HEK293 (cell line): ENCODE measurements at regions not wholly inside any gene's neighbourhood (a gene's known extent, or its start where the extent isn't known, plus 50 kb on each side); places are given as distances from the start of the nearest gene placed in this dataset.

Experiments
- CTCF ChIA-PET: fragments of 350-600 bp; formaldehyde crosslinking; extraction: SDS; loops from one replicate; lab custom pipeline; 2021; ENCODE audit warnings: antibody characterized with exemption; lab: Yijun Ruan, JAX
- POLR2A ChIA-PET: fragments of 300-600 bp; formaldehyde crosslinking; extraction: SDS; loops from one replicate; lab custom pipeline; 2020; ENCODE audit warnings: antibody characterized with exemption, inconsistent platforms; lab: Yijun Ruan, JAX
- H3K27ac ChIP-seq: fragments of 200-500 bp; sonication (Bioruptor generic); 2 replicates; pipeline ENCODE4 v1.5.1; 2014; ENCODE audit warnings: low read depth, low read length, control low read depth, inconsistent platforms; ENCODE audit errors: extremely low read depth
- H3K36me3 ChIP-seq, 2 experiments: fragments of 200-500 bp in 1 of 2; sonication (Bioruptor generic) in 1 of 2; 1 replicate in 1 of 2; 2 replicates in 1 of 2; pipeline ENCODE4 v1.5.1; 2014 to 2017; ENCODE audit warnings: inconsistent platforms in 2 of 2, low read length in 2 of 2; ENCODE audit not compliant: control insufficient read depth in 2 of 2, insufficient read depth in 1 of 2
- H3K4me1 ChIP-seq: fragments of 200-500 bp; sonication (Bioruptor generic); 2 replicates; pipeline ENCODE4 v1.5.1; 2014; ENCODE audit warnings: mild to moderate bottlenecking, low read length, inconsistent platforms; ENCODE audit not compliant: control insufficient read depth, insufficient read depth
- H3K4me3 ChIP-seq: 2 replicates; pipeline ENCODE4 v1.5.1; 2011; ENCODE audit warnings: low read depth, mild to moderate bottlenecking, control low read depth, low read length, moderate library complexity
- H3K9me3 ChIP-seq: fragments of 200-500 bp; sonication (Bioruptor generic); 2 replicates; pipeline ENCODE4 v1.5.1; 2014; ENCODE audit warnings: low read depth, low read length, inconsistent platforms; ENCODE audit not compliant: control insufficient read depth, insufficient read depth
- ELK4 ChIP-seq: IDR thresholded peaks from 2 replicates; pipeline ENCODE4 v1.6.1; 2011; ENCODE audit warnings: mild to moderate bottlenecking, low read depth, low read length, borderline replicate concordance
- KLF16 ChIP-seq: fragments of 450-650 bp; formaldehyde crosslinking; IDR thresholded peaks from 2 replicates; pipeline ENCODE4 v1.5.1; 2017; ENCODE audit warnings: missing biosample characterization, missing genetic modification characterization
- OSR2 ChIP-seq: fragments of 450-650 bp; formaldehyde crosslinking; IDR thresholded peaks from 2 replicates; pipeline ENCODE4 v1.5.1; 2016; ENCODE audit warnings: missing biosample characterization, missing genetic modification characterization
- REST ChIP-seq: fragments of 450-650 bp; formaldehyde crosslinking; IDR thresholded peaks from 2 replicates; pipeline ENCODE4 v1.5.1; 2016; ENCODE audit warnings: missing biosample characterization, missing genetic modification characterization
- WT1 ChIP-seq: fragments of 450-650 bp; formaldehyde crosslinking; IDR thresholded peaks from 2 replicates; pipeline ENCODE4 v1.5.1; 2016; ENCODE audit warnings: missing biosample characterization, missing genetic modification characterization
- ZBTB11 ChIP-seq: fragments of 450-650 bp; formaldehyde crosslinking; conservative IDR thresholded peaks from 2 replicates; pipeline ENCODE4 v1.5.1; 2016; ENCODE audit warnings: low read depth, missing biosample characterization, missing genetic modification characterization
- ZBTB48 ChIP-seq: fragments of 450-650 bp; formaldehyde crosslinking; IDR thresholded peaks from 2 replicates; pipeline ENCODE4 v1.5.1; 2016; ENCODE audit warnings: missing biosample characterization, missing genetic modification characterization
- ZNF10 ChIP-seq: fragments of 450-650 bp; formaldehyde crosslinking; IDR thresholded peaks from 2 replicates; pipeline ENCODE4 v1.5.1; 2017; ENCODE audit warnings: missing biosample characterization, missing genetic modification characterization
- ZNF140 ChIP-seq: fragments of 450-650 bp; formaldehyde crosslinking; IDR thresholded peaks from 2 replicates; pipeline ENCODE4 v1.5.1; 2016; ENCODE audit warnings: missing biosample characterization, missing genetic modification characterization
- ZNF146 ChIP-seq: fragments of 450-650 bp; formaldehyde crosslinking; IDR thresholded peaks from 2 replicates; pipeline ENCODE4 v1.5.1; 2016; ENCODE audit warnings: missing biosample characterization, missing genetic modification characterization
- ZNF335 ChIP-seq: fragments of 450-650 bp; formaldehyde crosslinking; conservative IDR thresholded peaks from 2 replicates; pipeline ENCODE4 v1.5.1; 2016; ENCODE audit warnings: missing biosample characterization, missing genetic modification characterization
- ZNF366 ChIP-seq: fragments of 450-650 bp; formaldehyde crosslinking; conservative IDR thresholded peaks from 2 replicates; pipeline ENCODE4 v1.5.1; 2016; ENCODE audit warnings: missing biosample characterization, missing genetic modification characterization
- ZNF37A ChIP-seq: fragments of 450-650 bp; IDR thresholded peaks from 2 replicates; pipeline ENCODE4 v1.5.1; 2018; ENCODE audit warnings: missing biosample characterization, missing genetic modification characterization
- ZNF391 ChIP-seq: fragments of 450-650 bp; formaldehyde crosslinking; IDR thresholded peaks from 2 replicates; pipeline ENCODE4 v1.5.1; 2016; ENCODE audit warnings: low read depth, missing biosample characterization, missing genetic modification characterization, borderline replicate concordance
- ZNF426 ChIP-seq: fragments of 450-650 bp; formaldehyde crosslinking; IDR thresholded peaks from 2 replicates; pipeline ENCODE4 v1.5.1; 2017; ENCODE audit warnings: missing biosample characterization, missing genetic modification characterization, mild to moderate bottlenecking, inconsistent platforms, moderate library complexity
- ZNF514 ChIP-seq: fragments of 450-650 bp; formaldehyde crosslinking; IDR thresholded peaks from 2 replicates; pipeline ENCODE4 v1.5.1; 2016; ENCODE audit warnings: missing biosample characterization, missing genetic modification characterization
- ZNF518A ChIP-seq: fragments of 450-650 bp; formaldehyde crosslinking; conservative IDR thresholded peaks from 2 replicates; pipeline ENCODE4 v1.5.1; 2016; ENCODE audit warnings: low read depth, missing biosample characterization, missing genetic modification characterization
- ZNF544 ChIP-seq: fragments of 450-650 bp; formaldehyde crosslinking; IDR thresholded peaks from 2 replicates; pipeline ENCODE4 v1.5.0; 2017; ENCODE audit warnings: missing biosample characterization, missing genetic modification characterization
- ZNF549 ChIP-seq: fragments of 450-650 bp; IDR thresholded peaks from 2 replicates; pipeline ENCODE4 v1.5.1; 2018; ENCODE audit warnings: missing biosample characterization, missing genetic modification characterization, mild to moderate bottlenecking, inconsistent platforms, moderate library complexity
- ZNF558 ChIP-seq: fragments of 450-650 bp; formaldehyde crosslinking; IDR thresholded peaks from 2 replicates; pipeline ENCODE4 v1.5.1; 2016; ENCODE audit warnings: missing biosample characterization, missing genetic modification characterization
- ZNF610 ChIP-seq: fragments of 450-650 bp; formaldehyde crosslinking; IDR thresholded peaks from 2 replicates; pipeline ENCODE4 v1.5.1; 2016; ENCODE audit warnings: missing biosample characterization, missing genetic modification characterization, borderline replicate concordance
- ZNF768 ChIP-seq: fragments of 450-650 bp; formaldehyde crosslinking; IDR thresholded peaks from 2 replicates; pipeline ENCODE4 v1.5.1; 2018; ENCODE audit warnings: missing biosample characterization, mild to moderate bottlenecking, missing genetic modification characterization
- ZNF776 ChIP-seq: fragments of 450-650 bp; formaldehyde crosslinking; IDR thresholded peaks from 2 replicates; pipeline ENCODE4 v1.5.0; 2017; ENCODE audit warnings: missing biosample characterization, missing genetic modification characterization, borderline replicate concordance
- ZNF837 ChIP-seq: fragments of 450-650 bp; formaldehyde crosslinking; IDR thresholded peaks from 2 replicates; pipeline ENCODE4 v1.5.1; 2016; ENCODE audit warnings: missing biosample characterization, missing genetic modification characterization
- ZSCAN30 ChIP-seq: fragments of 450-650 bp; IDR thresholded peaks from 2 replicates; pipeline ENCODE4 v1.5.1; 2018; ENCODE audit warnings: missing biosample characterization, mild to moderate bottlenecking, missing genetic modification characterization, moderate library complexity

- TF ChIP-seq ZNF610 (tag by site-specific recombination) (no peak), ZNF776 (tag by site-specific recombination) (no peak), ELK4 (no peak), ZNF10 (no peak), ZNF768 (tag by site-specific recombination) (no peak), OSR2 (no peak), ZNF366 (tag by site-specific recombination) (no peak), ZNF37A (tag by site-specific recombination) (no peak)
Measured at GRCh38 chr3:104032283-104032682, 1334.4 kb upstream of the ALCAM start (continued).

- TF ChIP-seq ZNF558 (tag by site-specific recombination), result no peak
- no peak for TF ChIP-seq ZBTB48 (tag by site-specific recombination)
- no peak for TF ChIP-seq ZNF146 (tag by site-specific recombination)
- no peak for TF ChIP-seq ZNF140 (tag by site-specific recombination)
- TF ChIP-seq ZNF544 (tag by site-specific recombination), result no peak
- TF ChIP-seq ZNF518A (tag by site-specific recombination), result no peak
- TF ChIP-seq ZNF391 (tag by site-specific recombination), result no peak
- no peak for TF ChIP-seq ZNF426 (tag by site-specific recombination)
- TF ChIP-seq ZNF335 (tag by site-specific recombination), result no peak
- no peak for TF ChIP-seq ZNF837 (tag by site-specific recombination)
- no peak for TF ChIP-seq ZBTB11 (tag by site-specific recombination)
- TF ChIP-seq WT1 (tag by site-specific recombination), result no peak
- no peak for TF ChIP-seq ZSCAN30 (tag by site-specific recombination)
- TF ChIP-seq REST (tag by site-specific recombination), result no peak
- TF ChIP-seq ZNF514 (tag by site-specific recombination), result no peak
- no peak for TF ChIP-seq ZNF549 (tag by site-specific recombination)
- no peak for TF ChIP-seq KLF16 (tag by site-specific recombination)
- TF ChIP-seq ZNF776 (tag by site-specific recombination), result no peak
- TF ChIP-seq, all 188 proteins: peak for 0
- no peak overlapping the region for H3K27ac ChIP-seq
- no peaks in the 10 kb centered on the region for H3K9me3 ChIP-seq
- CTCF ChIA-PET, result no interaction called here
- no peak overlapping the region for H3K4me3 ChIP-seq
- H3K36me3 ChIP-seq, result no peaks in the 10 kb centered on the region
- H3K4me1 ChIP-seq, result no peaks in the 10 kb centered on the region
- POLR2A ChIA-PET, result no interaction called here
Measured at GRCh38 chr3:104040896-104041295, 1325.8 kb upstream of the ALCAM start.
